Gastrocnemius medialis (tissue), 4 donors: ENCODE measurements at regions not wholly inside any gene's neighbourhood (a gene's known extent, or its start where the extent isn't known, plus 50 kb on each side); places are given as distances from the start of the nearest gene placed in this dataset.

Experiments
- CTCF ChIP-seq, 5 experiments: fragments of 450-650 bp in 3 of 5; fragments of 200-600 bp in 2 of 5; sonication (generic) in 2 of 5; IDR thresholded peaks in 4 of 5; conservative IDR thresholded peaks in 1 of 5; 1 replicate in 4 of 5; 2 replicates in 1 of 5; pipeline ENCODE4 v1.5.1; 2016 to 2019; ENCODE audit warnings: antibody characterized with exemption in 5 of 5, mild to moderate bottlenecking in 3 of 5, moderate library complexity in 3 of 5
- POLR2A ChIP-seq, 2 donors: fragments of 450-650 bp; IDR thresholded peaks; one replicate each; pipeline ENCODE4 v1.6.1; 2017; ENCODE audit warnings: antibody characterized with exemption in 2 of 2, mild to moderate bottlenecking in 2 of 2, moderate library complexity in 2 of 2

DNA sequence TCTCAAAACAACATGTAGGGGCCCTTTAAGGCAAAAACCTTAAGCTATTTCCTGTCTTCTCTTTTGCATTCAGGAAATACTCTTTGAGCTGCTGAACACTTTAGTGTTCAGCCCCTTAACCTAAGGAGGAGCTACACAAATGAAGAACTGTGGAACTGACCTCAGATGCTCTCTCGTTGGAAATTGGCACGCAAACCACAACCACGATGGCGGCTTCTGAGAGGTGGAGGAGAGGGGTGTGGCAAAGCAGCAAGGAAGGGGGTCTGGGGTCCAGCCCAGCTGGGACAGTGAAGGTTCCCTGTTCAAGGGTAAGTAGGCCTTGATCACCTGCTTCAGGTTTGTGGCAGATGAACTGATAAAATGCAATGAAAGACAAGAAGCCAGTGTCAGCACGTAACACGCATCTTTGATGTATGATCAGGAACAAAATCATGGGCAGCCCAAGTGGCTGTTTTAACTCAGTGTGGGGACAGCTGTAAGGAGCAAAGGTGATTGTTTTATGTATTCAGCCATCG is 291.6 kb upstream of the TNRC6C start:
- TF ChIP-seq CTCF (IDR thresholded peaks at IDR 0.05 in 4 of 5, conservative IDR thresholded peaks at IDR 0.05 in 1 of 5) (no peak), POLR2A (IDR thresholded peaks at IDR 0.05) (no peak)
